ENCODE measurements at regions not wholly inside any gene's neighbourhood (a gene's known extent, or its start where the extent isn't known, plus 50 kb on each side); places are given as distances from the start of the nearest gene placed in this dataset.
"Not testable (repeated sequence)": the region's sequence is repeated elsewhere in the genome, so short reads cannot be mapped to it uniquely, and the experiment has no call there.

- no peak for FAIRE-seq
Observed at GRCh38 chr5:102617191-102618187, 118.7 kb upstream of the SLCO6A1 start.

DNA sequence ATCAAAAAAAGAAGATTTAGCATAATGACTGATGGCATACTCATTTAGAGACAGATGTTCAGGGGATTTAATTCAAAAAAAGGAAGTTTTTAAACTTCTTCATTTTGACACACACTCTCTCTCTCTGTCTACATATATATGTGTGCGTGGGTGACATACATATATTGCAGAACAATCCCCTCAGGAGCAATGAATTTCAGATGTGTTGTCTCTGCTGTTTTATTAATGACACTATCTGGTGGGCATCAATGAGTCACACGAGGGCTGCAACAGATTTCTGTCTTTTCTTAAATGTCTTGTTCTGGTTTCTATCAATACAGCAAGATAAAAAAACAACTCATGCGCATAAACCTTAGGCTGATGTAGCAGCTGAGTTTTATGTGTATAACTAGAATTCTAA is 123.5 kb upstream of the SLCO6A1 start:
- FAIRE-seq: no peak

DNA sequence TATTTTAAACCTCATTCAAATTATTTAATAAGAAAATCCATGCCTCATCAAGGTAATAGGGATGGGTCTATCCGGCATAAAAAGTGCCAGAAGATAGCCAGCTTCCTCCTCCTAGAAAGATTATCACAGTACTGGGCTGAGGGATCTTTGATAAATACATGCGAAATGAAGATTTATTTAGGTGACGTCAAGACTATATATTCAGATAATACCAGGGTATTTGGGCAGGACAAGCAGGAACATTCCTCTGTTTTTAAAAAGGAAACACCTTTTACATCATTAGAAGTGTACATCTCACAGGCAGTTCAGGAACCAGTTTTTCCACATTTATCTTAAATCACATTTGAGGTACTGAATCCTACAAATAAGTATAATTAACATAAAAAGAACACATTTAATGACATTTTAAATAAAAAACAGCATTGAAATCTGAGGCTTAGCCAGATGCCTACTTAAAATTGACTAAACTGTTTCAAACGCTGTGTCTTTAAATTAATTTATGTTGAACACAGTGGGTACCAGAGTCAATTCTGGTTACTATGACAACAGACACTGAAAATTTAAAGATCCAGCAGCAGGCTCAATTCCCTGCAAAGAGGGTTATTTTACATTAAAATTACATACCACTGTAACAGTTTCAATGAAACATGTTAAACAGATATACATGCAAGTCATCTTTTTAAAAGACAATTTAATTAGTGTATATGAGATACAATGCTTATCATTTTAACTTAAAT is 124.7 kb upstream of the SLCO6A1 start:
- FAIRE-seq: no peak

- FAIRE-seq: no peak
Observed at GRCh38 chr5:102624405-102624804, 125.6 kb upstream of the SLCO6A1 start.

- no peak for FAIRE-seq
Observed at GRCh38 chr5:102625468-102625867, 126.7 kb upstream of the SLCO6A1 start.

DNA sequence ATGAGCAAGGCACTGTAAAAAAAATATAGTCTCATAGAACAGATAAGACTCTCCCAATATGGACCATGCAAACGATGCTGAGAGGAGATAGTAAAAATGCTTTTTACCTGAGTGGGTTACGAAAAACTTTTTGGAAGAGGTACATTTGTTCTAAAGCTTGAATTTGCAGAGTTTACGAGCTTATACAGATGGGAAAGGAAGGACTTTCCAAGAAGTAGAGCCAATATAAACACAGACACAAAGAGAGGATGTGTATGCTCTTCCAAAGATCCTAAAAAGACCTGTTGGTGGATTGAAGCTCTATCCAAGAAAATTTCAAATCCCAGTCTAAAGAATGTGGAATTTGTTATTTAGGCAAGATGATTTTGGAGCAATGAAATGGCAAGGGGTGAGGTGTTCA is 127.1 kb upstream of the SLCO6A1 start:
- FAIRE-seq: no peak

- FAIRE-seq: no peak
Observed at GRCh38 chr5:102627315-102627714, 127.8 kb upstream of the PAM start.

- FAIRE-seq: no peak
Observed at GRCh38 chr5:102628441-102629175, 126.5 kb upstream of the PAM start.

GRCh38 chr5:102629827-102630605 is 125.1 kb upstream of the PAM start:
- no peak for FAIRE-seq

DNA sequence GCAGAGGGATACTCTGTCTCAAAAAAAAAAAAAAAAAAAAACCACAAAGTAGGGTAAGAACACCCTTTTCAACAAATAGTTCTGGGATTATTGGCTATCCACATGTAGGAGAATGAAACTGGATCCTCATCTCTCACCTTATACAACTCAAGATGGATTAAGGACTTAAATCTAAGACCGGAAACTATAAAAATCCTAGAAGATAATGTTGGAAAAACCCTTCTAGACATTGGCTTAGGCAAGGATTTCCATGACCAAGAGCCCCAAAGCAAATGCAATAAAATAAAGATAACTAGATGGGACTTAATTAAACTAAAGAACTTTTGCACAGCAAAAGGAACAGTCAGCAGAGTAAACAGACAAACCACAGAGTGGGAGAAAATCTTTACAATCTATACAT is 119.7 kb upstream of the PAM start:
- not testable (repeated sequence) for FAIRE-seq

DNA sequence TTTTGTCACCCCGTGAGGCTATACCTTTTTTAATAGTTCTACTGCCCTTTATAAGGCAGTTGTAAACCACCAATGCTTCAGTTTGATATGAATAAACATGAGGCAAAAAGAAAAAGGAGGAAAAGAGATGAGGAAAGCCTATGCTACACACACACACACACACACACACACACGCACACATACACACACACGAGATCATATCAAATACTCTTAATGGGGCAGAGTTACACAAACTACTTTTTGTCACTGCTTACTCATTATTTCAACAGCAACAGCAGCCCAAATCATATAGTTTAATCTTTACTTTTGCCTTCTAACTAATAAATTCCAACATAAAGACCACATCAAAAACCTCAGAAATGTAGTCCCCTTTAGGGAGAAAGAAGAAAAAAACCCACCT is 116.8 kb upstream of the PAM start:
- no peak for FAIRE-seq

DNA sequence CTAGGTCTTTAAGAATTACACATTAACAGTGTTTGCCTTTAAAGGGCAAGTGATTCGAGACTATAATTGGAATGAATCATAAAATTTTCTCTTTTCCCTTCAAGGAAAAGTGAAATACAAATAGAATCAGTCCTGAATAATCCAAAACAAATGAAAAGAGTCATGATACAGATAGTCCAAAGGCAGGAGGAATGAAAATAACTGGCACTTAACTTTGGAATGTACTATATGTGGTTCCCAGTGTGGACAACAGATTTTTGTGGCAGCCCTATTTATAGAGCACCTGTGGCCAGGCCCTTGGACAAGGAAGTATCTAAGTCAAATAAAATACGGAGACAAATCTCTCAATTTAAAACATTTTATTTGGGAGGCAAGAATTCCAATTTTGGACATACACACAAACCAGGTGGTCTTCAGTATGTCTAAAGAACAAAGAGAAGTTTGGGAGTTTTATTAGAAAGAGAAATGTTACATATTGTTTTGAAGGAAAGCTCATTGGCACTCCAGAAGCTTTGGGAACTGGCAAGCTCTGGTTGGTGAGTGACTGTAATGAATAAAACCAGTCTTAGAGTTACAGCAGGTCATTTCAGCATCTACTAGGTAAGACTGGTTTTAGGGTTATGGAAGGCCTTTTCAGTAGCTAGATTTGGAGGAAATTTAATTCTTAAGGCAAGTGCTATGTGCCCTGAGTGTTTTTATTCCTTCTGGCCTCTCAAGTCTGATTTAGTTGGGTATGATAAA is 116.0 kb upstream of the PAM start:
- no peak for FAIRE-seq

- no peak for FAIRE-seq
Observed at GRCh38 chr5:102649731-102650130, 105.4 kb upstream of the PAM start.

DNA sequence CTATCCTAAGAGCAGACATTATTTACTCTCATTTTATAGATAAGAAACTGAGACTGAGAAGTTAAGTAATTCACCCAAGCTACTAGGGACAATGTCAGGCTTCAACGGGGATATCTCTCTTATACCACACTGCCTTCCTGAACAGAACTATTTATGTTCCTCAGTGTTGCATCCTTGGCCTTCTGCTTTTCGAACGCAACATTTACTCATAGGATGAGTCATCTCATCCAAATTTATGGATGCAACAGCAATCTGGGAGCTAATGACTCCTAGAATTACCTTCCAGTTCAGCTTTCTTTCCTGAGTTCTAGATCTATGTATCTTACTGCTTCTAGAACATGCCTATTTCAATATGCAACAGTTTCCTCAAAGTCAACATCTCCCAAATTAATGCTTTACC is 103.6 kb upstream of the PAM start:
- FAIRE-seq: no peak

DNA sequence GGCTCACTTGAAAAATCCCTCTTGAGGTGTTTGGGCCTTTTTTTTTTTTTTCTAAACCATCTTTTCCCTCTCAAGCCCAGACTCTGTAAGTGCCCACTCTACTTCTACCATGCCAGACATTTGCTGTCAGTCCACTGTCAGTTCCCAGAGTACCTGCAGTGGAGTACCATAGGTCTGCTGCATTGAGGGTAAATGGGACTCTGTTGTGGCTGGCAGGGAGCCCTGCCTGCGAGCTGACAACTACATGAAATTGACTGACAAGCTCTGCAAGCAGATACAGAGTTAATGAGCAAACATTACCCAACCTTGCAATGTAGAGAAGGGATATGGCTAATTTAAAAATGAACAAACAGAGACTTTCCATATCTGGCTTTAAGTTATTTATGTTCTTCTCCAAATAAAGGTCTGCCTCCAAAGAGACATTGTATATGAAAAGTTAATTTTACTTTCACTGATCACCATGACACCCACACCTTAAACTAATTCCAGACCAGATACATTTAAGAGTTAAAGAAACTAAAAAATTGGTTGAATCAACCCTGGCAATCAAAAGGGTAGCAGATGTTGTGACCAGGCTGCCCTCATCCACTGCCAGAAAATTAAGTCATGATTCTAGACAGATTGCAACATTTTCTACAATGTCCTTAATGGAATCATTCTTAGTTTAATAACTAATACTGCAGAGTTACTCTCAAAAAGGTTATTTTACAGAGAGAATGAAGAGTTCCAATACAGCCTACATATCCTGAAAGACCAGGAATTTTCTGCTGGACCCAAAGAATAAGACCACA is 100.4 kb upstream of the PAM start:
- no peak for FAIRE-seq

DNA sequence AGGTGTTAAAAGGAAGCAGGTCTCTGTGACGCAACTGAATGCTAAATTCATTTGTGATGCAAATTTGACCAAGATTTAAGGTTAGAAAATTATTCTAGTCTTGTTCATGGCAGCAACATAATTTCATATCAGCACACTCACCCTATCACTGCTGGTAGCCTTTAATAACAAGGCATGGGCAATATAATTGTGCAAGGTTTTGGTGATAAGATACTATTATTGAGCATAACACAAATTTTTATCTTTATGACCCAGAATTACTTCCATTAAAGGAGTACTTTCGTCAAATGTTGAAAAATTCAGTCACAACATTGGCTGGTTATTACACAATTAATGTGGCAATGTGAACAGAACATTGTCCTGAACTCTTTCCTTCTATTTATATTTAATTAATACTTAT is 96.0 kb upstream of the PAM start:
- no peak for FAIRE-seq

GRCh38 chr5:102660111-102660510 is 95.0 kb upstream of the PAM start:
- no peak for FAIRE-seq

GRCh38 chr5:102663749-102664530 is 91.2 kb upstream of the PAM start:
- FAIRE-seq: no peak

- FAIRE-seq: no peak
Observed at GRCh38 chr5:102664616-102665335, 90.3 kb upstream of the PAM start.
